Spinal cord (tissue), 9 donors: ENCODE measurements at regions not wholly inside any gene's neighbourhood (a gene's known extent, or its start where the extent isn't known, plus 50 kb on each side); places are given as distances from the start of the nearest gene placed in this dataset.
"Not testable (repeated sequence)": the region's sequence is repeated elsewhere in the genome, so short reads cannot be mapped to it uniquely, and the experiment has no call there.

Source experiments
- DNase-seq, 6 donors: peaks; one replicate each; pipeline versions ENCODE4 v3.0.0 to v3.0.0-alpha.2; 2013 to 2015; ENCODE audit warnings: low spot score in 6 of 6, low read depth in 4 of 6
- H3K27ac ChIP-seq: one replicate; pipeline ENCODE4 v1.5.1; 2013; ENCODE audit warnings: low read depth, low read length, control low read depth
- H3K27me3 ChIP-seq: one replicate; pipeline ENCODE4 v1.6.1; 2013; ENCODE audit warnings: low read length; ENCODE audit not compliant: control insufficient read depth, insufficient read depth
- H3K36me3 ChIP-seq: one replicate; pipeline ENCODE4 v1.6.1; 2013; ENCODE audit warnings: low read length; ENCODE audit not compliant: control insufficient read depth, insufficient read depth
- H3K4me1 ChIP-seq: one replicate; pipeline ENCODE4 v1.6.1; 2013; ENCODE audit warnings: low read length; ENCODE audit not compliant: control insufficient read depth, insufficient read depth
- H3K4me3 ChIP-seq: one replicate; pipeline ENCODE4 v1.5.1; 2013; ENCODE audit warnings: low read depth, low read length, control low read depth
- H3K9me3 ChIP-seq: one replicate; pipeline ENCODE4 v1.6.1; 2013; ENCODE audit warnings: low read length; ENCODE audit not compliant: control insufficient read depth, insufficient read depth
- WGBS: methylation state at CpG from one replicate; pipeline ENCODE4 v1.1.5; 2013; ENCODE audit warnings: missing lambda C conversion rate; ENCODE audit not compliant: insufficient coverage; 5-methylcytosine and 5-hydroxymethylcytosine counted together
- donor health status: healthy.

DNA sequence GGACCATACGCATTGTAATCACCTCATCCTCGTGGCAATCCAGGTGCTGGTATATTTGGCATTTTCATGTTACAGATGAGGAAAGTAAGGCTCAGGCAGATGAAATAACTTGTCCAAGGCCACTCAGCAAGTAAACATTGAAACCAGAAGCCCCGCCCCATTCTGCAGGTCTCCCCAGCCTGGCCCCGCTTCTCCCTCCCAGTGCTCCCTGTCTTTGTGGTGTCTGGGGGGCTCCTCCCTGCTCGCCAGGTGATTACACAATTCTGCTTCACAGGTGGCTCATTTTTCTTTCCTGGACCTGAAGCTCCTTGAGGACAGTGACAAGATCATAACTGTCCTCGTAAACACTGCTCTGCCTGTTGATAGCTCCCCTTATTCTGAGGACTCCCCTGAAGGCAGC, 531.5 kb upstream of the B3GAT1 start:
- Histone ChIP-seq H3K27ac (no peak overlapping the region), H3K36me3 (no peaks in the 10 kb centered on the region), H3K9me3 (no peaks in the 10 kb centered on the region), H3K27me3 (no peaks in the 10 kb centered on the region), H3K4me3 (no peak overlapping the region), H3K4me1 (peaks cover 10% of the 10 kb centered on the region)
- no peak for DNase-seq
- over 99% methylated on average over 6 of the region's 6 CpGs for WGBS

DNA sequence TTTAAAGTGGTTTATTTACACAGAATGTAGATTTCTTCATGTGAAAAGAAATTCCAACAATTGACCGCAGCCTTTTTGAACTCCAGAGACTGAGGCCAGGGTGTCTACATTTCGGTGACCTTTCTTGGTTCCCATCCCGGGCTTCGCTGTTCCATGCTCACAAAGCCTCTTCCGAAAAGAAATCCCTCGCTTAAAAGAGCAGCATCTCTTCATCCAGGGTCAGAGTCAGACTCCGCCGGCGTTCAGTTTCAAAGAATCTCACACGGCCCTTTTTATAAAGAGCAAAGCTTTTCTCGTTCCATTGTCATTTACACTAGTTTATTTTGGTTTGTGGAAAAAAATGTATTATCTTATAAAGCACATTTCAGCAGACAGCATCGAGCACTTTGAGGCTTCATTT, 530.6 kb upstream of the B3GAT1 start:
- Histone ChIP-seq H3K4me1 (peaks cover 10% of the 10 kb centered on the region), H3K27ac (no peak overlapping the region), H3K36me3 (no peaks in the 10 kb centered on the region), H3K9me3 (no peaks in the 10 kb centered on the region), H3K4me3 (no peak overlapping the region), H3K27me3 (no peaks in the 10 kb centered on the region)
- WGBS = 46% methylated on average over 6 of the region's 12 CpGs
- DNase-seq = peak in 1 of 6 donors; percentile 33

DNA sequence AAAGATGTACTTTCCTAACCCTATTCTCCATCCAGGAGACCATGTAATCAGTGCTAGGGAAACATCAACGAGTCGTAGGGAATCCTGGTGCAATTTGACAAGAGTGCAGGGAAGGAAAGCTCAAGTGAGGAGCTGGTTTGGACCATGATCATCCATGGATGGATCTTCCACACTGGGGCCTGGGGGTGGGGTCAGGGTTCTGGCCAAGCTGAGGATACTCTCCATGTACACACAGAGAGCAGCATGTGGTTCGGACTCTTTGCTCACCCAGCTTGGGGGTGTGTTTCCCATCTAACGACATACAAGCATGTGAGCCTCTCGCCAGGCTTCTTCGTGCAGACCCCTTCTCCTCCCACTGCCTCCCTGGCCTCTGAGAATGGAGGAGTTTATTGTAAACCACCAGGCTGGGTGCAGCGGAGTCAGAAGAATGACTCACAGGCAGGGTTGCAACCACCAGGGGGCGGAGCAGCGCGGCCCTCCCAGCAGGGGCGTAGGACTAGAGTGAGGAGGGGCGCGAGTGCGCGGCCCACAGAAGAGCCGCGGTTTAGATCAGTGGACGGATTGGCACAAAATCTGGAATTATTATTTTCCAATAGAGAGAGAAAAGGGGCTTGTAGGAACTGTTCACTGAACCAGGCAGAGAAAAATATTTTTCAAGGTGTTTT, 530.0 kb upstream of the B3GAT1 start:
- H3K4me1 ChIP-seq, H3K36me3 ChIP-seq, H3K4me3 ChIP-seq, H3K27ac ChIP-seq, H3K27me3 ChIP-seq, H3K9me3 ChIP-seq: not testable (repeated sequence)
- 40% methylated on average over 5 of the region's 18 CpGs for WGBS
- DNase-seq = peak in 2 of 6 donors; percentile 38 to 61

DNA sequence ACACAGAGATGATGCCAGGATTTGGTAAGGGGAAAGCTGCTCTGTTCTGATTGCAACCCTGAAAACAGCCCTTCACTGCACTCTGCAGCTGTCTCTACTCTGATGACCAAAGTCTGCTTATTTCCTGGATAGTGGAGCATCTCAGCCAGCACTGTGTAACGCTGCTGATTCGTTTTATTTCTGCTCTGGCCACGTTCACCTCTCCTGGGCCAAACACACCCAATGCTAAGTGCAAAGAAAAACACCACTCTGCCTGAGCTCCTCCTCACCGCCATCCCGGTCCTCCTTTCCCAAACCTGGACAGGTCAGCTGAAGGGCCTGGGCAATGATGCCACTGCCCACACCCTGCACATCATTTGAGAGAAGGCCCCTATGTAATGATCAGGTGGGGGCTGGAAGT, 529.3 kb upstream of the B3GAT1 start:
- no peak overlapping the region for H3K27ac ChIP-seq
- H3K4me1 ChIP-seq = peaks cover 10% of the 10 kb centered on the region
- no peaks in the 10 kb centered on the region for H3K9me3 ChIP-seq
- no peaks in the 10 kb centered on the region for H3K27me3 ChIP-seq
- no peak for DNase-seq
- WGBS = 79% methylated on average over 3 of the region's 5 CpGs
- H3K36me3 ChIP-seq = no peaks in the 10 kb centered on the region
- H3K4me3 ChIP-seq = no peak overlapping the region

DNA sequence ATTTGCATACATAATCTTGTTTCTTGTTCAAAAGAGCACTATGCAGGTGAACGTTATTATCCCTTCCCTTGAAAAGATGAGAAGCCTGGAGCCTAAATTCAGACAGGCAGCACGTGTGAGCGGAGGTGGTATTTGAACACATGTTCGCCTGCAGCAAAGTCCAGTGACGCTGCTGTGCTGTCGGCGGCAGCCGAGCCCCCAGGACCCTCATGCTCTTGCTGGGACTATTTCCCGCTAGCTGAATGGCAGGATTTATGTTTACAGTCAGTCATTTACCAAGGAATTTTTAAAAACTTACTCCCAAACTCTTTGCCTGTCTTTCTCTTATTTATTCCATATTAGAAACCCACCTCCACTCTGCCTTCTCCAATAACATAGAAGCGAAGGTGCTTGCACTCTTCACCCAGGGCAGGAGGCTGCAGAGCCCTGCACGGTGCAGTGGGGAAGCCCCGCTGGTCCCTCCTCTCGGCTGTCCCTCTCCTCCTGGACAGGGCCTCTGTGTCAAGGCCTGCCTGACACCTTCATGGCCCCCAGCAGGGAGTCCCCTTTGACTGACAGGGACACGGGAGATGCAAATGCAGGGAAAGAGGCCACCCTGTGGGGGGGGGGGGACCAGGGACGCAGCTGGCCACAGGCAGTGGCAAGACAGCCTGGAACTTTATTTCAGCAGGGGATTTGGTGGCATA, 528.5 kb upstream of the B3GAT1 start:
- Histone ChIP-seq H3K4me1 (peaks cover 10% of the 10 kb centered on the region), H3K27ac (no peak overlapping the region), H3K27me3 (no peaks in the 10 kb centered on the region), H3K36me3 (no peaks in the 10 kb centered on the region), H3K4me3 (no peak overlapping the region), H3K9me3 (no peaks in the 10 kb centered on the region)
- 77% methylated on average over 8 of the region's 15 CpGs for WGBS
- no peak for DNase-seq

DNA sequence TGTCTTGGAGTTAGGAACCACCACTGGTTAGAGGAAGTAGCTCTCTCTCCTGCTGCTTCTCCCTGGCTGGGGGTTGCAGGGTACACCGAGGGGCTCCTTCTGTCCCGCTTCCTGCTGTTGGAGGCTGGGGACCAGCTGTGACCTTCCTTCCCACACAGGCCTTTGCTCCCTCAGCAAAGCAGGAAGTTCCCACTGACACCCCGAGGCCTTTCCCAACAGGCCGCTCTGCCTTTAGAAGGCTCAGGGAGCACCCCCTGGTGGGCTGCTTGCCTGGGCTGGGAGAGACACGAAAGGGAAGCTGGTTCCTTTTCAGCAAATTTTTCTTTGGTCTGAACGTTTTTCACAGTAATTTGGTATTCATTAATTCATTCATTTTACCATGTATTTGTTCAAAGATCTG, 527.9 kb upstream of the B3GAT1 start:
- no peaks in the 10 kb centered on the region for H3K27me3 ChIP-seq
- no peak overlapping the region for H3K4me3 ChIP-seq
- DNase-seq = peak in 2 of 6 donors; percentile 37 to 47
- H3K9me3 ChIP-seq = no peaks in the 10 kb centered on the region
- WGBS = 35% methylated on average over 2 of the region's 6 CpGs
- no peak overlapping the region for H3K27ac ChIP-seq
- H3K4me1 ChIP-seq = peaks cover 10% of the 10 kb centered on the region
- H3K36me3 ChIP-seq = no peaks in the 10 kb centered on the region

- no CpG with 5 or more reads among the region's 2 CpGs for WGBS
- H3K27ac ChIP-seq = no peak overlapping the region
- no peaks in the 10 kb centered on the region for H3K27me3 ChIP-seq
- H3K36me3 ChIP-seq = no peaks in the 10 kb centered on the region
- H3K4me1 ChIP-seq = peaks cover 10% of the 10 kb centered on the region
- H3K4me3 ChIP-seq = no peak overlapping the region
- H3K9me3 ChIP-seq = no peaks in the 10 kb centered on the region
- DNase-seq = peak in 1 of 6 donors; percentile 59
Observed at GRCh38 chr11:134939031-134939430, 527.0 kb upstream of the B3GAT1 start.

- H3K36me3 ChIP-seq = no peaks in the 10 kb centered on the region
- H3K4me3 ChIP-seq = no peak overlapping the region
- WGBS = no CpG with 5 or more reads among the region's 1 CpG
- DNase-seq = no peak
- H3K4me1 ChIP-seq = peaks cover 10% of the 10 kb centered on the region
- no peaks in the 10 kb centered on the region for H3K9me3 ChIP-seq
- no peak overlapping the region for H3K27ac ChIP-seq
- no peaks in the 10 kb centered on the region for H3K27me3 ChIP-seq
Observed at GRCh38 chr11:134938212-134938611, 526.2 kb upstream of the B3GAT1 start.

DNA sequence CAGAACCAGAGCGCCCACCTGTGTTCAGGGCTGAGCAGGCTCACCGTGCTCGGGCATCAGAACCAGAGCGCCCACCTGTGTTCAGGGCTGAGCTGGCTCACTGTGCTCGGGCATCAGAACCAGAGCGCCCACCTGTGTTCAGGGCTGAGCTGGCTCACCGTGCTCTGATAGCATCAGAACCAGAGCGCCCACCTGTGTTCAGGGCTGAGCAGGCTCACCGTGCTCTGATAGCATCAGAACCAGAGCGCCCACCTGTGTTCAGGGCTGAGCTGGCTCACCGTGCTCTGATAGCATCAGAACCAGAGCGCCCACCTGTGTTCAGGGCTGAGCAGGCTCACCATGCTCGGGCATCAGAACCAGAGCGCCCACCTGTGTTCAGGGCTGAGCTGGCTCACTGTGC, 525.2 kb upstream of the B3GAT1 start:
- not testable (repeated sequence) for H3K4me3 ChIP-seq, H3K27me3 ChIP-seq, H3K36me3 ChIP-seq, H3K27ac ChIP-seq, DNase-seq, H3K4me1 ChIP-seq, H3K9me3 ChIP-seq
- WGBS = 93% methylated on average over 14 of the region's 14 CpGs

DNA sequence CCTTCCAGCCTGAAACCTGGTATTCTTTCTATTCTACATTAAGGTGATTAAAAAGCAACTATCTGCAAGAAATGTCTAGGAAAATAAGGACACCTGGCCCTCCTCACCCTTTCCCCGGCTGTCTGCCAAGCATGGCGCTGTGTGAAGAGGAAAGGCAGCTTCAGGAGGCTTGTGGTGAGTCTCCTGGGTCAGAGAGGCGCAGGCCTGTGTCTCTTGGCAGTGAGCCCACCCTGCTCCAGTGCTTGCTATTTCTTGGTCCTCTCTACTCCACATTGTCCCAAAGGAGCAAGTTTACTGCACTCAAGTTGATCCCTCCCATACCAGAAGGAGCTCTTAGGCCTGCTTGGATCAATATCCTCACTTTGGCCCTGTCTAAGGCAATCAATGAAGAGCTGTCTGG, 520.7 kb upstream of the B3GAT1 start:
- Histone ChIP-seq H3K36me3 (no peaks in the 10 kb centered on the region), H3K27ac (no peak overlapping the region), H3K27me3 (no peaks in the 10 kb centered on the region), H3K9me3 (no peaks in the 10 kb centered on the region), H3K4me3 (no peak overlapping the region), H3K4me1 (no peaks in the 10 kb centered on the region)
- no peak for DNase-seq
- 42% methylated on average over 2 of the region's 3 CpGs for WGBS
